Activated CD4-positive, alpha-beta T cell treated with anti-CD3 and anti-CD28 coated beads for 48 hours (primary cell): ENCODE measurements at regions not wholly inside any gene's neighbourhood (a gene's known extent, or its start where the extent isn't known, plus 50 kb on each side); places are given as distances from the start of the nearest gene placed in this dataset.
"Not testable (repeated sequence)": the region's sequence is repeated elsewhere in the genome, so short reads cannot be mapped to it uniquely, and the experiment has no call there.

Experiments
- DNase-seq: peaks from one replicate; pipeline ENCODE4 v3.0.0-alpha.2; 2020

DNA sequence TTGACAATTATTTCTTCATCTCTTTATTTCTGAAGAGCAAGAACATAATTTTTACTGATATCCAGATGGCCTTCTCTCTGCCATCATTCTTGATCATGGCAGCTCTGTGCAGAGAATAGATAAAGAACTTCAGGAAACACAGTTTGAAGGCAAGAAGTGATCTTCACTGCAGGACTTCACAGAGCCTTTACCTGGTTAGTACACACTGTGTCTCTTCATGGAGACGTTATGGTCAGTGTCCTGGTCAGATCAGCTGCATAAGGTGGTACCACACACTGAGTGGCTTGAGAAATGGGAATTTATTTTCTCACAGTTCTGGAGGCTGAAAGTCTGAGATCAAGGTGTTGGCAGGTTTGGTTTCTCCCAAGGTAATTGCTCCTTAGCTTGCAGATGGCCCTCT lies 129.5 kb downstream of the UTP18 start:
- no peak for DNase-seq

DNA sequence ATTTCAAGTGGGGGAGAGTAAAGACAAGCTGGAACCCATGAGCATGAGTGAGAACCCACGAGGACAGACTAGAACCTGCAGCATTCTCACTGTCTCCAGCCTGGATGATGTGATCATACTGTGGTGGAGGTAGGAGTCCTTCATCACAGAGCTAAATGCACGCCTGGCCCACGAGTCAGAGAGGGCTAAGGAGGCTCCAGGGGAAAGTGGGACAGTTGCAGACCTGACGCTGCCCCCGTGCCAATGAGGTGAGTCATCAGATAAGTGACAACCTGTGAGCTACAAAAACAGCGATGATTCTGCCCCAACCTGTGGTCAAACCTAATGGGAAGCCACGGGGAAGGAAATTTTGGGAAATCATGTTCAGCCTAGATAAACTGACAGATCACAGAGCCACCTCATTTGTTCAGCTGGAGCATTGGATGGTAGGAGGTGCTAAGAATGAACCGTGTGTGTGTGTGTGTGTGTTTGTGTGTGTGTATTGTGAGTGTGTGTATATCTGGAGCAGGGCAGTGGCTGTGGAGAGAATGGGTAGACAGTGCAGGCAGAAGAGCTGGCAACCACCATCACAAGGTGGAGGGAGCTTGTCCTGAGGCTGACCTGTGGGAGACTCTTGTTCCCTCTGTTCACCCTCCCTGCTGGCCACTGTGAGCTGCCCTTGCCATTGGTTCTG lies 131.8 kb downstream of the UTP18 start:
- DNase-seq: peak; percentile 8

DNA sequence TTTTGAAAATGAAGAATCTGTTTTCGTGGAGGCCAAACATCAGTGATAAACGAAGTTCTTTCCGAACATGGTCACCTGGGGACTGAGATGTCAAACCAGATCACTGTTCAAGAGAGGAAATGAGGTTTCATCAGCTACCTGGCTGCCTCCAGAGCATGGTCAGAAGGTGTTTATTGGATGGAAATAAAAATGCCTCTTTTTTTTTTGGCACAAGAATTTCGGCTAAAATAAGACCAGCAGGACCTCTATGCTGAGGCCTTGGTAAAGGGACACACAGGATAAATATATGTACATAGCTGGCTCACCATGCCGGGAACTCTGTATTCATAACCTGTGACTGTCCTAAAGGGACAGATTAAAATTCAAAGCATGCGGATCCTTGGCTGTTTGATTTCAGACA lies 135.3 kb downstream of the UTP18 start:
- no peak for DNase-seq

DNA sequence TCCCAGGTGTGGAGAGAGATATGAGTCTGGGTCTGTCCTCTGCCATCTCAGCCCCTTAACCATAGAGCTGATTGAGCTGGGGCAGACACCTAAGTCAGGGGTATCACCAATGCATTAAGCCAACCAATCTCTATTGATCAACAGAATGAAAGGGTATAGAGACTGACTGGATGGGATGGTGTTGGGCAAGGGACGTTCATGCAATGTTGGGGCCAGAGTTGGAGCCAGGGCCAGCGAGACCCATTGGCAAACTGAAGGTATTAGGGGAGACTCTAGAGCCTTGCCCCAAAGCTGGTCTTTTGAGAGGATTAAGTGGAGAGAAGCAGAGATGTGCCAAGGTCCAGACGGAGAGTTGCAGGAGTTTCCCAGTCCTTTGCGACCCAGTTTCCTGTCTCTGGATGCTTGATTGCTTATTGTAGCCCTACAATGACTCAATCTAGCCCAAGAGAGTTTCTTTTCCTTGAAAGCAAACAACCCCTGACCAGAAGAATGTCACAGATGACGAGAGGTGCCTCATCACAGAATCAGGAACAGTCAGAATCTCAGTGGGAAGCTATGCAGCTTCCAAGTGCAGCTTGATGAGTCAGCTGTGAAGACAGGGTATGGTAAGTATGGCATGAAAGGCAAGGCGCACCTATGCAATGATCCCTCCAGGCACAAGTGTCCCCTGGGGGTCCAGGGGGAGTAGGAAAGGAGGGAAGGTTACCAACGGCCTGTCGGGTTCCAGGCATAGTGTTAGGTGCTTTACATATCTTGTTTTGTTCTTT lies 137.2 kb downstream of the UTP18 start:
- DNase-seq: no peak

DNA sequence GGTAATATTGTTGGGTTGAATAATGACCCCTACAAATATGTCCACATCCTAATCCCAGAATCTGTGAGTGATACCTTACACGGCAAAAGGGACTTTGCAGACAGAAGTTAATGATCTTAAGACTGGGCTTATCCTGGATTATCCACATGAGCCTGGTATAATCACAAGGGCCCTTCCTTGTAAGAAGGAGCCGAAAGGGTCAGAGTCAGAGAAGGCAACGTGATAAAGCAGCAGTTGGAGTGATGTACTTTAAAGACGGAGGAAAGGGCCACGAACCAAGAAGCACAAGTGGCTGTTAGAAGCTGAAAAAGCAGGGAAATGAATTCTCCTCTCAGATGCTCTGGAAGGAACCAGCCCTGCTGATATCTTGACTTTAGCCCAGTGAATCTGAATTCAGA lies 137.8 kb downstream of the UTP18 start:
- no peak for DNase-seq

DNA sequence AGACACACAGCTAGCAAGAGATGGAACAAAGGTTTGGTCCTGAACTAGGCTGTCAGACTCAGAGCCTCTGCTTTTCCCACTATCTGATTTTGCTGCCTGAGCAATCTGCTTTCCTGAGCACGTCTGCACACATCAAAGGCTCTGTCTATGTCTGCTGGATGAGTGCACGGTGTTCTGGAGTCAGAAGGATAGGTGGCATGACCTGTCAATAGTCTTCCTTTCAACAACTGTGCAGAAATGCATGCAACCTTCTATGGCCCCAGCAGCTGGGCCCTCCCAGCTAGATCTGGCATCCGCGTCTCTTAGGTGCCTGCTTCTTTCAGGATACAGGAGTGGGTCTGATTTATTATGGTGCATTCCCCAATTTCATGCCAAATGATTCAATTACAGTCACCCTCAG lies 138.3 kb downstream of the UTP18 start:
- DNase-seq: no peak

DNA sequence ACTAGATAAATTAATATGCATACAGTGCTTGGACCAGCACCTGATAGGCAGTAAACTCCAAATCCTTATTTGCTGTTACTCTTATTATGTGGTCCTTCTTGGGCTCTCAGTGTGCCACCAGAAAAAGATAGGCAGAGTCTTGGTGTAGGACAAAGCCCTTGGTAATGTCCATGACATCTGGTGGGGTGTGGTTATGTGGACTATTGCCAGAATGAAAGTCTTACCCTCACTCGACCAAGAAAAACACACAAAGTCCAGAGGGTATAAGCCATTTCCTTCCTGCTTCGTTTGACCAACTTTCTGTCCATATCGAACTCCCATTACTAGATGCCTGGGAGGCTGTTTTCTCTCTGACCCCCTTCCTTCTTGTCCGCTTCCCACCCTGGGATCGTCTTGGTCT lies 140.9 kb downstream of the UTP18 start:
- DNase-seq: no peak

DNA sequence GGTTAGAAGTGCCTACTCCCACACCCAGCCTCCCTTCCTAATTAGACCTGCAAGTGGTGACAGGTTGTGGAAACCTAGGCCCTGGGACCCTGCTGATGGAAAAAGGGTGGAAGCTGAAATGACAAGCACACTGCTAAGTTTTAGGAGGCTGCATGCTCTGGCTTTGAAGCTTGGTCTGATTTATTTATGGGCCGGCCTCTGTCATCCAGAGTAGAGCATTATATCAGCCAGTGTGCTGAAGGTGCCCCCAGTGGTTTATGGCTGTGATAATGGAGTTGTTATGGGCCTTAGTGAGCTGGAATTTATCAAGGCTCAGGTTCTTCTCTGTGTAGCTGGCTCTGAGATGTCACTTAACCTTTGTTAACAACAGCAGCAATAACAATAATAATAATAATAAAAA lies 142.6 kb downstream of the UTP18 start:
- DNase-seq: no peak

DNA sequence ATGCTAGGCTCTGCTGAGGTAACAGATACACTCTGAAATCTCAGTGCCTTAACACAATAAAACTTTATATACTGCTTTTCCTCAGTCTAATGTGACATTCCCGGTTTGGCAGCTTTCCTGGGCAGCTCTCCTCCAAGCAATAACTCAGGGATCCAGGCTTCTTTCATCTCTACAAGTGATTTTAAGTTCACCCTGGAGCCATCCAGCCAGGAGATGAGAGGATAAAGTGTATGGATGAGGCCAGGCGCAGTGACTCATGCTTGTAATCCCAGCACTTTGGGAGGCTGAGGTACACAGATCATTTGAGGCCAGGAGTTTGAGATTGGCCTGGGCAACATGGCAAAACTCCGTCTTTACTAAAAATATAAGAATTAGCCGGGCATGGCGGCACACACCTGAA lies 147.2 kb downstream of the UTP18 start:
- DNase-seq: no peak

DNA sequence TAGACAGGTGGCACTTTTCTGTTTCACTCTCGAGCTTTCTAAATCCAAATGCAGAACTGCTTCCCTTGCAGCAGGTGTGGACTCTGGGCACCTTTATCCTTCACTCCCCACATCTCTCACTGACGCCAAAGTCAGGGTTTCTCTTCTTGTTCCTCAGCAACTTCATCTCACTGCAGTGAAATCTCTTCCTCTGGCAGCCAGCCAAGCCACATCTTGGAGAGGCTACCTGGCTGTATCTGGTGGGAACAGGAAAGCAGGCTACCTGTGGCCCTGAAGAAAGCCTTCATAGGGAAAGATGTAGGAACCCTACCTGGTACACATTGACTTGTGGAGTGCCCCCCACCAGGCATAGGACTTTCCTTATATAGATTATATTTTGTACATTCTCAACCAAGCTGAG lies 159.1 kb downstream of the UTP18 start:
- DNase-seq: no peak

DNA sequence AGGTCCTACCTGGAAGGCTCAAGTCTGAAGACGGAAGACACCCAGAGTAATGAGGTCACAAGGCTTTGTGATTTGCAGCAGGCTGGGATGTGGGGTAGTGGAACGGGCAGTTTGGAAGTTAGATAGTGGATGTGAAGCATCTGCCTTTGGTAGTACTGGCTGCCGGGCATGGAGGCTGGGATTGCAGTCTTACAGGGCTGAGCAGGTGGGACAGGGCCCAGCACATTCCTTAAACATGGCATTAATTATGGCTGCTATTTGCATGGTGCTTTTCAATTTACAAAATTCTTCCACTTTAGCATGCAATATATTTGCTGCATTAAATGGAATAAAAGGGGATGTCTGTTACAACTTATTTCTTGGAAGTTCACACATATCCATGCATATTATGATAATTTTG lies 161.2 kb downstream of the UTP18 start:
- DNase-seq: no peak

DNA sequence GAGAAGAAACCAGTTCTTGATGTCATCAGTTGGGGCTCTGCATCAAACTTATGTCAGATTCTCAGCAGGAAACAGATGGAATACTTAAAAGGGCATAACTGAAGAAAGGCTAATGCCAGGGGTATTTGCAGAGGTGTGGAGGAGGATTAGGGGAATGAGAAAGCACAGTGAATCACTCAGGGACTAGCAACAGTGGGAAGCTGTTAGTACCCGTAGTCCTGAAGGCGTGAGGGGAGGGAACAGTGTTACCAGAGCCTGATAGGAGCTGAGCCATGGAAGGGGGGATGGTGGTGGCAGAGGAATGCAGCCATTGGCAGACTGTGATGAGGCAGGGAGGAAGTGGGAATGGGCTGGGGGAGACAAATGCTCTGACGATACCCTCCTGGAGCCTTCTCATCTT lies 162.3 kb downstream of the UTP18 start:
- no peak for DNase-seq

DNA sequence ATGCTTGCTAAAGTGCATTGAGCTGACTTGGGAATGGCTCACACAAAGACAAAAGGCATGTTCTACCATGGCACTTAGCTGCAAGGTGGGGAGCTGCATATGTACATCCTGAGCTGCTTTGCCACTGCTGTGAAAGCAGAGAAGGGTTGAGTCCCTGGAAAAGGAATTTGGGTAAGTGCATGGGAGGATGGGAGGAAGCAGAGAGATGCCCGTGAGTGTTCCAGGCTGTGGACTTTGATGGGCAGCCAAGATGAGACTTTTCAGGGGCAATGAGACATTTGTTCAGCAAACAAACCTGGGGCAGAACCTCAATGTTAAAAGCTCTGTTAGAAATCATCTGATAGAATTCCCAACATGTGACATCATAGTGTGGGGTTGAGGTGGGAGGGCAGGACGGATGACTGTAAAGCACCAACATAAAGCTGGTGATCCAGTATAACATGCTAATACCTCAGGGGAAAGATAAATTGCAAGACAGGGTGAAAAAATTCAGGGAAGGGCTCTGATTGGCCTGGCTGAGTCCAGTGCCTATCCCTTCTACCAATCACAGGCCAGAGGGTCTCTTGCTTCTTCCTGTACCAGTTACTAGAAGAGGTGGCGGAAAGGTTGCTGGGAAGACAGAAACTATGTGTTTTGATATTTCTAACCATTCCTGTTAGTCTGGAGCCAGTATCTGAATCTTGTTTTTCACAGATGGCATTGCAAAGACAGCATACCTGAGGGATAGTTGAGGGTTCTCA lies 163.2 kb downstream of the UTP18 start:
- no peak for DNase-seq

DNA sequence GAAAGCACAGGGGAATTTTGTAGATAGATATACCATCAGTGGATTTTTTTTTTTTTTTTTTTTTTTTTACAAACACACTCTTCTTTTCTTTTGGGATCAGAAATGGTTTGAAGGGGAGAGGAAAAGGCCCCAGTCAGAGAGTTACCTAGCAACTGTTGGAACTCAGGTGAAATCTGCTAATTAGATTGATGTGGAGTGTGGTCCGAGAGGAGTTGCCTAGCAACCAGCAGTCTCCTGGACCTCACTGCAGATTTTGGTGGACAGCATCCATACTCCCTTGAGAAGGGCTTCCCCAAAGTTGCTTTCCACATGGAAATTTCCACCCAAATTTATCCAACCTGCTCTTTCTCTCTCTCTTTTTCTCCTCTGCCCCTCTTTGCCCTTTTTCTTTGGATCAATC lies 165.4 kb downstream of the UTP18 start:
- no peak for DNase-seq

DNA sequence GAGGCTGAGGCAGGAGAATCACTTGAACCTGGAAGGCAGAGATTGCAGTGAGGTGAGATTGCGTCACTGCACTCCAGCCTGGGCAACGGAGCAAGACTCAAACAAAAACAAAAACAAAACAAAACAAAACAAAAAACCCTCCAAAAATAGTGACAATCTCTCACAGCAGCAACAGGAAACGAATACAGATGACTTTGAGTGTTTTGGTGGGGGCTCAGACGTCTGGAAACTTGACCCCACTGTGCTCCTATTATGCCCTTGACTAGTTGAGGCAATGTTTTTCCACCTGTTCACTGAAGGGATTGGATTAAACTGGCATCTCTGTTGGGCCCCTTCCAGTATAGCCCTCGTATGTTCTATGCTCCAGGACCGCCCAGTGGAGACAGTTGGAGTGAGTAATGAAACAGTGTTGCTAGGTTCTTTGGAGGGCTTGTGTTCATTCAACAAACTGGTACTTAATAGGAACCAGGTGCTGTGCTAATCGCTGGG lies 167.0 kb downstream of the UTP18 start:
- no peak for DNase-seq

DNA sequence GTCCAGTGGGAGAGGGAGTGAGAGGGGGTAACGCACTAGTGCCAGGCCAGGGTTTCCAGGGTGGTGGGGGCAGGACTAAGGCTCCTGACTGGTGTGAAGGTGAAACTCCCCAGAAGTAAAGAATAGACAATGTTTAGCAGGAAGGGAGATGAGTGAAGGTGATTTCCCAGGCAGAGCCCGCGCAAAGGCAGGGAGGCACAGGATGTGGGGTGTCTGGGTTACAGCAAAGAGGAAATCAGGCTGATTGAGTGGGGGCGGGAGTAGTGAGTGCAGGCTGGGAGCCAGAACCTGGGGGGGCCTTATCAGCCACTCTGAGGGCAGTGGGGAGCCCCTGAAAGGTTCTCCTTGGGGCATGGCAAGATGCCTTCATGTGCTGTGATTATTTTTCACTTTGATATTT lies 167.5 kb downstream of the UTP18 start:
- peak; percentile 77 for DNase-seq

DNA sequence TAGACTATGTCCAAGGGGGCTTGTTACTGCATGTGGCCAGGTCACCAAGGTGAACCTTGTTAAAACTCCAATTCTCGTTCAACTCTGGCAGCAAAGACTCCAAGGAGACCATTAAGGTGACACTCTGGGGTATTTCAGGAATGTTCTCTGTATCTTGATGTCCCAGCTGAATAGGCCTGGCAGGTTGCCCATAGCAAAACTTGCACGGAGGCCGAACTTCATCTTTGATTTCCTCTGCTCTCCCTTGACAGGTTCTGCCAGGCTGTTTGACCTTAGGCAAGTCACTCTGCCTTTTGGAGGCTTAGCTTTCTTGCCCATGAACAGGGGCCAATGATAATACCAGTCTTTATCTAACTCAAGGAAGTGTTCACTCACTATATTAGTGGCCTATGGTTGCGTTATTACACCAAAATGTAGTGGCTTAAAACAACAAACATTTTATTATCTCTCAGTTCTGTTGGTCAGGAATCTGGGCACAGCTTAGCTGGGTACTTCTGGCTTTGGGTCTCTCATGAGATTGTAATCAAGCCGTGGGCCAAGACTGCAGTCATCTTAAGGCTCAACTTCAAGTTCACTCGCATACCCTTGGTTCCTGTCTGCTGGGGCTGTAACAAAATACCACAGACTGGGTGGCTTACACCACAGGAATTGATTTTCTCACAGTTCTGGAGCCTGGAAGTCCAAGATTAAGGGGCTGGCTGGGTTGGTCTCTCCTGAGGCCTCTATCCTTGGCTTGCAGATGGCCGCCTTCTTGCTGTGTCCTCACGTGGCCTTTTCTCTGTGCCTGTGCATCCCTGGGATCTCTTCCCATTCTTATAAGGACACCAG lies 168.5 kb downstream of the UTP18 start:
- no peak for DNase-seq

DNA sequence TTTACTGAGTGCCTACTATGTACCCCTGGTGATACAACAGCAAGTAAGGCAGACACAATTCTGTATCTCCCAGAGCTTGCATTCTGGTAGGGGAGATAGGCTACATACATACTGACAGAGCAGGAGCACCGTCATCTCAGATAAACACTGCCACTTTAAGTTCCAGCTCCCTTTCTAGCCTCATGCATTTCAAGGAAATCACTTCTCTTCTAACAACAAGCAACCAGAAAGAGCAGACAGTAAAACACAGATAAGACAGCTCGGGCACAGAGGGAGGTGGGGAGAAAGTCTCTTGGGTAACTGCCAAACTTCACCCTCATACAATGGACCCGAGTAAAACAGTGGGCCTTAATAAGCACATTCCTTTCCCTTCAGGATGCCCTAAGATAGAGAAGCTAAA lies 169.6 kb downstream of the UTP18 start:
- not testable (repeated sequence) for DNase-seq

DNA sequence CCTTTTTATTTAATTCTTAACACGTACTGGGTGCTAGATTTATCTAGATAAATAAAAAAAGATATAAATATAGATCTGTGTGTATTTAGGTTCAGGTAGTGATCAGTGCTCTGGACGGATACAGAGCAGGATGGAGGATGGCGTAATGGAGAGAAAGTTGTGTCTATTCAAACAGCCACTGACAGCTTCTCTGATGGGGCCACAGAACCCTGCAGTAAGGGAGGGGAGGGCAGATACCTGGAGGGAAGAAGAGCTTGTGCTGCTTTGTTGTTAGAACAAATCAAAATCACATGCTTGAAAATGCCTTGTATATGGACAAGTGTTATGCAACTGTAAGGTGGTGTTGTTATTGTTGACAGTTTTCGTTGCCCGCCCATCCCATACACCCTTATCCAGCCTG lies 170.2 kb downstream of the UTP18 start:
- DNase-seq: no peak

DNA sequence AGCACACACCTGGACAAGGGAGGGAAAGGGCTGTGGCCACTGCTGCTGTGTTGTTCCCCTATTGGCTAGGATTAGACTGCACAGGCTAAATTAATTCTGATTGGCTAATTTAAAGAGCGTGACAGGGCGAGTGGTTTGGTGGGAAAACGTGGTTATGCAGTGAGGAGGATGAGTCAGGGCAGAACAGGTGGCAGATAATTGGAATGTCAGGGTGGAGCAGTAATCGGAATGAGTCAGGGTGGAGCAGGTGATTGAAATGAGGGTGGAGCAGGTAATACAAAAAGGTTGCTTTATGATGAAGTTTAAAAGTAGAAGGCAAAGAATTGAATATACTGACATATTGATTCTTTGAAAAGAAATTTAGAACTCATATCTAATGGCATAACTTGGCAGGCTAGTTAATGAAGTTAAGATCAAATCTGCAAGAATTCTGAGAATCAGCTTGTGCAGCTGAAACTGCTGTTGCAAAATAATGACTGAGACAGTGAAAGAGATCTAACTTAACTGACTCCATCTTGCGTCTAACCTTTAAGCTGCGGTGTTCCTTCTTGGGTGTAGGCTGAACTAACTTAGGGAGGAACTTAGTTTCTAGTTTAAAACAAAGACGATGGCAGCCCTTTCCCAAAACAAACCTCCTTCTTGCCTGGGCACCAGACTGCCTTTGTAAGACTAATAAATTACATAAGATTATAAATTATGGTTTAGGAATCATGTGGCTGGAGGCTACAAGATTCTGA lies 174.3 kb downstream of the UTP18 start:
- no peak for DNase-seq

DNA sequence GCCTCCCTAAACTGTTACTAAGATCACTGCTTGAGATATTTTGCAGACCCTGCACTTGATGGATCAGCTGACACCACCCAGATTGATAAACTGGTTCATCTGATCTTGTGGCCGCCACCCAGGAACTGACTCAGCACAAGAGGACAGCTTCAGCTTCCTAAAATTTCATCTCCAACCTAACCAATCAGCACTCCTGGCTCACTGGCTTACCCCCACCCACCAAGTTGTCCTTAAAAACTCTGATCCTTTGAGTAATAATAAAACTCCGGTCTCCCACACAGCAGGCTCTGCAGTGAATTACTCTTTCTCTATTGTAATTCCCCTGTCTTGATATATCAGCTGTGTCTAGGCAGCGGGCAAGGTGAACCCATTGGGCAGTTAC lies 174.8 kb downstream of the UTP18 start:
- peak; percentile 37 for DNase-seq

DNA sequence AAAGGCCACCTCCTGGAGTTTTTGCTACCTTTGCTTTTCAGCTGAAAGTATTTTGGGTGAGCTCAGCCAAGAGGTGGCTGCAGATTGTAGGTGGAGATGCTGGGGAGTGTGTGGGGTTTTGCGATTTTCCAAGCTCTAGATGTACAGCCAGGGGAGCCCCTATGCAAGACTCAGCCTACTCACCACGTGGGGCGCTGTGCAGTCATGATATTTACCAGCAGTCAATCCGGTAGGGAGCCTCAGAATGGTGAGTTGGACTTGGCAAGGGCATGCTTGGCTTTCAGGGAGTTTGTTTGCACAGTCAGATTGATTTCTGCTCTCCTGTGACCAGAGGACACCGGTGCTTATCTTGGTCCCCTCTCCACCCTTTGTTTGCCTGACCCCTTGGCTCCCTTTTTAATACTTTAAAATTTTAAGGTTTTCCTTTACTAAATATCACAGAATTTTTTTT lies 175.3 kb downstream of the UTP18 start:
- DNase-seq: peak; percentile 60
